BJ (cell line): ENCODE measurements at regions not wholly inside any gene's neighbourhood (a gene's known extent, or its start where the extent isn't known, plus 50 kb on each side); places are given as distances from the start of the nearest gene placed in this dataset.

ENCODE experiments used
- CTCF ChIA-PET: fragments of 350-600 bp; formaldehyde crosslinking; extraction: SDS; loops from one replicate; lab custom pipeline; 2021; ENCODE audit warnings: antibody characterized with exemption, inconsistent platforms; lab: Yijun Ruan, JAX
- POLR2A ChIA-PET: fragments of 300-600 bp; sonication (Branson Sonifier 250); formaldehyde crosslinking; extraction: SDS; loops from one replicate; lab custom pipeline; 2021; ENCODE audit warnings: antibody characterized with exemption; lab: Charles Lee
- DNase-seq: peaks from one replicate; pipeline ENCODE4 v3.0.0-alpha.2; 2011; ENCODE audit warnings: low read depth
- H3K27me3 ChIP-seq: 2 replicates; pipeline ENCODE4 v1.6.0; 2011; ENCODE audit warnings: low read length; ENCODE audit not compliant: control insufficient read depth, insufficient read depth
- H3K36me3 ChIP-seq: 2 replicates; pipeline ENCODE4 v1.5.1; 2011; ENCODE audit warnings: low read length; ENCODE audit not compliant: control insufficient read depth, insufficient read depth
- H3K4me3 ChIP-seq: 2 replicates; pipeline ENCODE4 v1.5.1; 2011; ENCODE audit warnings: low read depth, mild to moderate bottlenecking, control low read depth, low read length
- TF ChIP-seq, protein P1 (sequence below): IDR thresholded peaks from 2 replicates; pipeline ENCODE4 v1.5.1; 2011; ENCODE audit warnings: low read depth, mild to moderate bottlenecking, control low read depth, inconsistent platforms, low read length, moderate library complexity; ENCODE audit not compliant: insufficient read depth

DNA sequence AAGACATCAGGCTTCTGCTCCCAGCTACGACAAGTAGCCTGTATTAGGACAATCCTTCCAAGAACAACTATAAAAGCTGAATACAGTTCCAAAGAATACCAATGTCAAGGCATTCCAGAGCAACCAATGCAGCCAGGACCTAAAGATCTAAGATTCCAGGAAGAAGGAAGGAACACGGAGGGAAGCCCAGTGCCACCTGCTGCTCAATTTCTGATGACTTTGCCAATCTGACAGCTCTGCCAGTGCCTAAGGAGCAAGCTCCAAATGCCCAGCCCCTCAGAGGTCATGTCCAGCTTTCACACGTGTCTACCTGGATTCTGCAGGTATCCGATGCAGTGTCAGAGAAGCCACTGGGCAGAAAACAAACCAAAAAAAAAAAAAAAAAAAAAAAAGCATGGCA is 164.4 kb downstream of the IRS2 start:
- DNase-seq, result no peak
- POLR2A ChIA-PET, result no interaction called here
- no peaks in the 10 kb centered on the region for H3K36me3 ChIP-seq
- no peak overlapping the region for H3K4me3 ChIP-seq
- no peaks in the 10 kb centered on the region; the same call in 1 of the 2 replicates for H3K27me3 ChIP-seq
- TF ChIP-seq, protein P1, sequence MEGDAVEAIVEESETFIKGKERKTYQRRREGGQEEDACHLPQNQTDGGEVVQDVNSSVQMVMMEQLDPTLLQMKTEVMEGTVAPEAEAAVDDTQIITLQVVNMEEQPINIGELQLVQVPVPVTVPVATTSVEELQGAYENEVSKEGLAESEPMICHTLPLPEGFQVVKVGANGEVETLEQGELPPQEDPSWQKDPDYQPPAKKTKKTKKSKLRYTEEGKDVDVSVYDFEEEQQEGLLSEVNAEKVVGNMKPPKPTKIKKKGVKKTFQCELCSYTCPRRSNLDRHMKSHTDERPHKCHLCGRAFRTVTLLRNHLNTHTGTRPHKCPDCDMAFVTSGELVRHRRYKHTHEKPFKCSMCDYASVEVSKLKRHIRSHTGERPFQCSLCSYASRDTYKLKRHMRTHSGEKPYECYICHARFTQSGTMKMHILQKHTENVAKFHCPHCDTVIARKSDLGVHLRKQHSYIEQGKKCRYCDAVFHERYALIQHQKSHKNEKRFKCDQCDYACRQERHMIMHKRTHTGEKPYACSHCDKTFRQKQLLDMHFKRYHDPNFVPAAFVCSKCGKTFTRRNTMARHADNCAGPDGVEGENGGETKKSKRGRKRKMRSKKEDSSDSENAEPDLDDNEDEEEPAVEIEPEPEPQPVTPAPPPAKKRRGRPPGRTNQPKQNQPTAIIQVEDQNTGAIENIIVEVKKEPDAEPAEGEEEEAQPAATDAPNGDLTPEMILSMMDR, result no peak
- CTCF ChIA-PET, result interaction anchor here (1.8 kb wide), 1 partner anchor 12 kb away, joined by 3 read pairs; no protein-coding TSS in a partner anchor

DNA sequence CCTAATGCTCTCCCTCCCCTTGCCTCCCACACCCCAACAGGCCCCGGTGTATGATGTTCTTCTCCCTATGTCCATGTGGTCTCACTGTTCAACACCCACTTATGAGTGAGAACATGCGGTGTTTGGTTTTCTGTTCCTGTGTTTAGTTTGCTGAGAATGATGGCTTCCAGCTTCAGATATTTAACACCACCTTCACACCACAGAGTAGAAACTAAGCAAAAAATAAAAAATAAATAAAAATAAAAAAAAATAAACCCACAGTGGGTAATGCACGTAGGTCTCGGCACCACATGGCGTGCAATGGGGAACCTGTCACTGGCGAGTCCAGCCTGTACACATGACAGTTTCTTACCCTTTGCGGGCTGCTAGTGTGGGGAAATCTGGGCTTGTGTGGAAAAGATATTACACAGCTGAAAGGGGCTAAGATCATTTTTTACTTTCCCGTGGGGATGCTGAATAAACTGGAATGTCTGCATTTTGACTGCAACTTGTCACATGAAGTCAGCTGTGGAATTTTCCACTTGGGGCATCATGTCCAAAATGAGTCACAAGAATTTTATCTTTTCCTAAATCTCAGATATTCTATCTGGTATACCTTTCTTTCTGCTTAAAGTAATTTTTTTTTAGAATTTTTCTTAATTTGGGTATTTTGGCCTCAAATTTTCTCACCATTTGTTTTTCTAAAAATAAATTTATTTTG is 170.5 kb downstream of the IRS2 start:
- no peak for DNase-seq
- Histone ChIP-seq H3K27me3 (no peaks in the 10 kb centered on the region; the same call in 1 of the 2 replicates), H3K36me3 (no peaks in the 10 kb centered on the region), H3K4me3 (no peak overlapping the region)
- POLR2A ChIA-PET, result no interaction called here
- TF ChIP-seq, protein P1, result no peak
- CTCF ChIA-PET, result interaction anchor here (0.9 kb wide), 1 partner anchor 9 kb away, joined by 5 read pairs; no protein-coding TSS in a partner anchor

DNA sequence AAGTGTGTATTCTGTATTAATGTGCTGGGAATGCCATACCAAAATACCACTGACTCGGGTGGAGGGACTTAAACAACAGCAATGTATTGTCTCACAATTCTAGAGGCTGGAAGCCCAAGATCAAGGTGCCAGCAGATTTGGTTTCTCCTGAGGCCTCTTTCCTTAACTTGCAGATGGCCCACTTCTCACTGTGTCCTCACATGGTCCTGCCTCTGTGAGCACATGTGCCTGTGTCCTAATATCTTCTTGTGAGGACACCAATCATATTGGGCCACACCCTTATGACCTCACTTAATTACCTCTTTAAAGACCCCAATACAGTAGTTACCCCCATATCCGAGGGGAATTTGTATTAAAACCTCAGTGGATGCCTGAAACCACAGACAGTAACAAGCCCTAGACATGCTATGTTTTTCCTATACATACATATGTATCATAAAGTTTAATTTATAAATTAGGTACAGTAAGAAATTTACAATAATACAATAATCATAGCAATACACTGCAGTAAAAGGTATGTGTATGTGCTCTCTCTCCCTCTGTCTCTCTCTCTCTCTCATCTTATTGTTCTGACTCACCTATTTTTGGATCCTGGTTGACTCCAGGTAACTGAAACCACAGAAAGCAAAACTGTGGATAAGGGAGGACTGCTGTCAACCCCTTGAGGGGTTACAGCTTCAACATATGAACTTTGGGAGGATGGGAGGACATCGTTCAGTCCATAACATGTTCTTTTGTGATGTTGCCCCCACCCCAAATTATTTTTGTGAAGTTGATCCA is 174.3 kb downstream of the IRS2 start:
- ChIA-PET CTCF (no interaction called here), POLR2A (no interaction called here)
- Histone ChIP-seq H3K27me3 (no peaks in the 10 kb centered on the region), H3K4me3 (no peak overlapping the region), H3K36me3 (no peaks in the 10 kb centered on the region)
- TF ChIP-seq, protein P1, result no peak
- DNase-seq, result no peak

DNA sequence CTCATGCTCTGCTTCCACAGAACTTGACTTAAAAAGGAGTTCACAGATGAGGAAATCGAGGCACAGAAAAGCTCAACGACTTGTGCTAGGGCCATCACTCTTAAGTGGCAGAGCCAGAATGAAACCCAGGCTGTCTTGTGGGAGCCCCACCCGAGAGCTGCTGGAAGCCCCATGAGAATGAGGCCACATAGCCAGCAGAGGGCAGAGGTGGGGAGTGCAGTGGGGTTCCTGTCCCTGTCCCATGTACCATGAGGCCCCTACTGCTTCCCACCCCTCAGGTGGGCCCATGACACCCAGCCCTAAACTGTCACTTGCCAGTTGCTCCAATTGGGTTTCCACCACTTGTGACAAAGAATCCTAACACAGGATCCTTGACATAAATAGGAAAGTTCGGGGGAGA is 175.9 kb downstream of the IRS2 start:
- ChIA-PET CTCF (interaction anchor here (0.9 to 1.7 kb wide), 4 partner anchors 9 to 499 kb away, joined by 3 to 4 read pairs (median 4); no protein-coding TSS in a partner anchor), POLR2A (no interaction called here)

More for the DNA sequence above, 175.9 kb downstream of the IRS2 start:
- DNase-seq, result no peak
- Histone ChIP-seq H3K36me3 (no peaks in the 10 kb centered on the region), H3K27me3 (no peaks in the 10 kb centered on the region), H3K4me3 (no peak overlapping the region)
- TF ChIP-seq, protein P1, result peak; percentile 42
